ENCODE measurements at regions not wholly inside any gene's neighbourhood (a gene's known extent, or its start where the extent isn't known, plus 50 kb on each side); places are given as distances from the start of the nearest gene placed in this dataset.

DNA sequence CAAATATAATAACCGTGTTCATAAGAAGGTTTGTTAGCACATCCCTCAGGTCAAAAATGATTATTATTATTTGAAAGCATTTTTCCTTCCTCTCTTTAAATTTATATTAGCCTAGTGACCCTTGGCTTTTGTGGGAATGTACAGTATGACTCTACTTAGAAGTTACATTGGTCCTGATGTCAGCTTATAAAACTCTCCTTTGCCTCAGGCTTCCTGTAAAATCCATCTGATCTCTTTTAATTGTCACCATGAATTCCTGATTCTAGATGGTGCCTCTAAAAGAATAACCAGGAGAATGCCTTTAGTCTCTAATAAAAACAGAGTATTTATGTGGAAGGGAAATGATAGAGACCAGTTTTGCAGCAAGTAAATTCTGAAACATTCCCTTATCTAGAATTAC is 1134.4 kb downstream of the XPNPEP1 start:
- BruUV-seq (replicated peaks): no TSS peak
- TF ChIP-seq SP1 (IDR thresholded peaks at IDR 0.05; ENCODE audit: low read depth) (no peak), SRF (IDR thresholded peaks at IDR 0.05; ENCODE audit: low read depth) (no peak), SIN3A (IDR thresholded peaks at IDR 0.05; ENCODE audit: low read depth) (no peak), EZH2 (IDR thresholded peaks at IDR 0.05) (no peak), RAD21 (IDR thresholded peaks at IDR 0.05; ENCODE audit: low read depth) (no peak), POLR2AphosphoS5 (IDR thresholded peaks at IDR 0.05; ENCODE audit: low read depth, low read length) (no peak), CBX3 (IDR thresholded peaks at IDR 0.05; ENCODE audit: low read depth) (no peak)
- TF ChIP-seq, protein P1, sequence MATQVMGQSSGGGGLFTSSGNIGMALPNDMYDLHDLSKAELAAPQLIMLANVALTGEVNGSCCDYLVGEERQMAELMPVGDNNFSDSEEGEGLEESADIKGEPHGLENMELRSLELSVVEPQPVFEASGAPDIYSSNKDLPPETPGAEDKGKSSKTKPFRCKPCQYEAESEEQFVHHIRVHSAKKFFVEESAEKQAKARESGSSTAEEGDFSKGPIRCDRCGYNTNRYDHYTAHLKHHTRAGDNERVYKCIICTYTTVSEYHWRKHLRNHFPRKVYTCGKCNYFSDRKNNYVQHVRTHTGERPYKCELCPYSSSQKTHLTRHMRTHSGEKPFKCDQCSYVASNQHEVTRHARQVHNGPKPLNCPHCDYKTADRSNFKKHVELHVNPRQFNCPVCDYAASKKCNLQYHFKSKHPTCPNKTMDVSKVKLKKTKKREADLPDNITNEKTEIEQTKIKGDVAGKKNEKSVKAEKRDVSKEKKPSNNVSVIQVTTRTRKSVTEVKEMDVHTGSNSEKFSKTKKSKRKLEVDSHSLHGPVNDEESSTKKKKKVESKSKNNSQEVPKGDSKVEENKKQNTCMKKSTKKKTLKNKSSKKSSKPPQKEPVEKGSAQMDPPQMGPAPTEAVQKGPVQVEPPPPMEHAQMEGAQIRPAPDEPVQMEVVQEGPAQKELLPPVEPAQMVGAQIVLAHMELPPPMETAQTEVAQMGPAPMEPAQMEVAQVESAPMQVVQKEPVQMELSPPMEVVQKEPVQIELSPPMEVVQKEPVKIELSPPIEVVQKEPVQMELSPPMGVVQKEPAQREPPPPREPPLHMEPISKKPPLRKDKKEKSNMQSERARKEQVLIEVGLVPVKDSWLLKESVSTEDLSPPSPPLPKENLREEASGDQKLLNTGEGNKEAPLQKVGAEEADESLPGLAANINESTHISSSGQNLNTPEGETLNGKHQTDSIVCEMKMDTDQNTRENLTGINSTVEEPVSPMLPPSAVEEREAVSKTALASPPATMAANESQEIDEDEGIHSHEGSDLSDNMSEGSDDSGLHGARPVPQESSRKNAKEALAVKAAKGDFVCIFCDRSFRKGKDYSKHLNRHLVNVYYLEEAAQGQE (IDR thresholded peaks at IDR 0.05; ENCODE audit: low read depth): no peak
- DNase-seq (ENCODE audit: low read depth, low spot score): no peak

DNA sequence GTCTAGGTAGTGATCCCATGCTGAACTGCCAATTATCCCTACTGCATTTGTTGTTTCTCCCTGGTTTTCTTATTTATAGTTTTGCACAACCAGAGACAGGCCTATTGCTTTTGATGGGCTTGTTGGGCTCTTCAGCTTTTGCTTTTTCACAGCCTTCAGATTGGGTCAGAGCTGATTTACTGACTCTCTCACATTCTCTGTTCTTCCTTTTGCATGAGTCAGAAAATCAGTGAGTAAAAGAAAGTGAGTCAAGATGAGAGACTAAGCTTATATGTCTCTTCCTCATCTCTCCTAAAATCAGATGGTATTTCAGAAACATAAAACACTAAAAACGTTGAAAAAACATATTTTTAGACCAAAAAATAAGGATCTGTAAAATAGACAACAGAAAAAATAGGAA is 1135.4 kb downstream of the XPNPEP1 start:
- H3K4me3 ChIP-seq (replicated peaks in 1 of 2; ENCODE audit: low read depth in 1 of 2, low read length in 2 of 2): no peak overlapping the region
- H3K4me1 ChIP-seq (ENCODE audit: control insufficient read depth in 1 of 2, insufficient read depth in 2 of 2, low read length in 2 of 2): no peaks in the 10 kb centered on the region
- DNase-seq (ENCODE audit: low read depth, low spot score) (no peak), ATAC-seq (no peak)
- ChIA-PET RAD21 (ENCODE audit: low non-redundant PET in 1 of 2, low total read pairs in 2 of 2, uncharacterized antibody in 2 of 2, unreplicated experiment in 2 of 2) (no interaction called here), CTCF (no interaction called here), POLR2A (no interaction called here)
- intact Hi-C loops (cut with micrococcal nuclease): no loop called here
- no peaks in the 10 kb centered on the region for H3K79me2 ChIP-seq (ENCODE audit: insufficient read depth, low read length)
- H3K36me3 ChIP-seq (ENCODE audit: control insufficient read depth in 1 of 2, insufficient read depth in 2 of 2, low read length in 2 of 2): no peaks in the 10 kb centered on the region
- peaks cover 29 to 49% of the 10 kb centered on the region in 2 experiments for H3K9me3 ChIP-seq (ENCODE audit: control insufficient read depth in 1 of 2, insufficient read depth in 1 of 2, low read depth in 1 of 2, low read length in 2 of 2)
- H2AFZ ChIP-seq (ENCODE audit: low read depth, low read length, poor library complexity, severe bottlenecking): no peak overlapping the region
- no peak overlapping the region for H3K27ac ChIP-seq (ENCODE audit: low read depth, low read length)
- H3K9ac ChIP-seq (ENCODE audit: low read length): no peak overlapping the region
- TF ChIP-seq JUND (IDR thresholded peaks at IDR 0.05): no peak
- BruUV-seq (replicated peaks): no TSS peak
- H3K27me3 ChIP-seq (ENCODE audit: insufficient read depth, low read length): no peaks in the 10 kb centered on the region
- no peaks in the 10 kb centered on the region for H3K9me2 ChIP-seq (ENCODE audit: insufficient read depth)
- no peak overlapping the region for H3K4me2 ChIP-seq (ENCODE audit: low read length)
- no peaks in the 10 kb centered on the region for H4K20me1 ChIP-seq (ENCODE audit: insufficient read depth)

More for the DNA sequence above, 1134.4 kb downstream of the XPNPEP1 start:
- Histone ChIP-seq H3K4me2 (ENCODE audit: low read length) (no peak overlapping the region), H3K9me2 (ENCODE audit: insufficient read depth) (no peaks in the 10 kb centered on the region), H3K27me3 (ENCODE audit: insufficient read depth, low read length) (no peaks in the 10 kb centered on the region), H4K20me1 (ENCODE audit: insufficient read depth) (no peaks in the 10 kb centered on the region), H3K79me2 (ENCODE audit: insufficient read depth, low read length) (no peaks in the 10 kb centered on the region), H3K9me3 (ENCODE audit: control insufficient read depth in 1 of 2, insufficient read depth in 1 of 2, low read depth in 1 of 2, low read length in 2 of 2) (peaks cover 29 to 39% of the 10 kb centered on the region in 2 experiments), H3K4me3 (replicated peaks in 1 of 2; ENCODE audit: low read depth in 1 of 2, low read length in 2 of 2) (no peak overlapping the region), H3K4me1 (ENCODE audit: control insufficient read depth in 1 of 2, insufficient read depth in 2 of 2, low read length in 2 of 2) (no peaks in the 10 kb centered on the region), H3K9ac (ENCODE audit: low read length) (no peak overlapping the region), H2AFZ (ENCODE audit: low read depth, low read length, poor library complexity, severe bottlenecking) (no peak overlapping the region), H3K36me3 (ENCODE audit: control insufficient read depth in 1 of 2, insufficient read depth in 2 of 2, low read length in 2 of 2) (no peaks in the 10 kb centered on the region), H3K27ac (ENCODE audit: low read depth, low read length) (no peak overlapping the region)
- ChIA-PET POLR2A (no interaction called here), CTCF (no interaction called here), RAD21 (ENCODE audit: low non-redundant PET in 1 of 2, low total read pairs in 2 of 2, uncharacterized antibody in 2 of 2, unreplicated experiment in 2 of 2) (no interaction called here)
- intact Hi-C loops (cut with micrococcal nuclease): no loop called here
- no peak for ATAC-seq

Data from HCT116 (cell line).